Gastroesophageal sphincter (tissue), 4 donors: ENCODE measurements at regions not wholly inside any gene's neighbourhood (a gene's known extent, or its start where the extent isn't known, plus 50 kb on each side); places are given as distances from the start of the nearest gene placed in this dataset.

ENCODE experiments used
- ATAC-seq: fragments of 150-250 bp; one replicate; pipeline ENCODE4 v1.9.1; 2016; ENCODE audit warnings: mild to moderate bottlenecking, moderate library complexity
- H3K27ac ChIP-seq, 4 donors: fragments of 200-600 bp; sonication (generic) in 3 of 4; 1 replicate in 3 of 4; 2 replicates in 1 of 4; pipeline ENCODE4 v1.5.1; 2016 to 2019
- H3K27me3 ChIP-seq: fragments of 200-600 bp; sonication (generic); one replicate; pipeline ENCODE4 v1.5.1; 2019
- H3K36me3 ChIP-seq, 2 donors: fragments of 200-600 bp; sonication (generic); one replicate each; pipeline ENCODE4 v1.5.1; 2019; ENCODE audit warnings: control low read depth in 1 of 2
- H3K4me1 ChIP-seq, 3 donors: fragments of 200-600 bp; sonication (generic); 1 replicate in 2 of 3; 2 replicates in 1 of 3; pipeline ENCODE4 v1.5.1; 2016 to 2019; ENCODE audit warnings: control low read depth in 2 of 3
- H3K4me3 ChIP-seq, 2 donors: fragments of 200-600 bp; sonication (generic); one replicate each; pipeline ENCODE4 v1.5.1; 2019; ENCODE audit warnings: mild to moderate bottlenecking in 1 of 2, moderate library complexity in 1 of 2
- H3K9me3 ChIP-seq, 3 donors: fragments of 200-600 bp; sonication (generic); one replicate each; pipeline ENCODE4 v1.5.1; 2017 to 2019; ENCODE audit warnings: control low read depth in 2 of 3
- EP300 ChIP-seq: sonication (generic); formaldehyde crosslinking; IDR thresholded peaks from one replicate; pipeline ENCODE4 v1.6.1; 2017; ENCODE audit warnings: antibody characterized with exemption, mild to moderate bottlenecking
- POLR2A ChIP-seq, 2 donors: fragments of 450-650 bp; IDR thresholded peaks; one replicate each; pipeline ENCODE4 v1.6.1; 2017; ENCODE audit warnings: antibody characterized with exemption in 2 of 2, mild to moderate bottlenecking in 2 of 2, moderate library complexity in 1 of 2
- POLR2AphosphoS5 ChIP-seq: sonication (generic); formaldehyde crosslinking; IDR thresholded peaks from one replicate; pipeline ENCODE4 v1.6.1; 2017; ENCODE audit warnings: antibody characterized with exemption
- WGBS, 2 donors: methylation state at CpG; one replicate each; pipeline ENCODE4 v1.1.5; 2018; ENCODE audit warnings: low coverage in 1 of 2; 5-methylcytosine and 5-hydroxymethylcytosine counted together
- TF ChIP-seq, protein P1 (sequence below), 4 experiments: fragments of 200-600 bp in 2 of 4; fragments of 450-650 bp in 2 of 4; sonication (generic) in 1 of 4; IDR thresholded peaks; one replicate each; pipeline ENCODE4 v1.5.1; 2017 to 2019; ENCODE audit warnings: antibody characterized with exemption in 4 of 4, mild to moderate bottlenecking in 2 of 4, moderate library complexity in 2 of 4

DNA sequence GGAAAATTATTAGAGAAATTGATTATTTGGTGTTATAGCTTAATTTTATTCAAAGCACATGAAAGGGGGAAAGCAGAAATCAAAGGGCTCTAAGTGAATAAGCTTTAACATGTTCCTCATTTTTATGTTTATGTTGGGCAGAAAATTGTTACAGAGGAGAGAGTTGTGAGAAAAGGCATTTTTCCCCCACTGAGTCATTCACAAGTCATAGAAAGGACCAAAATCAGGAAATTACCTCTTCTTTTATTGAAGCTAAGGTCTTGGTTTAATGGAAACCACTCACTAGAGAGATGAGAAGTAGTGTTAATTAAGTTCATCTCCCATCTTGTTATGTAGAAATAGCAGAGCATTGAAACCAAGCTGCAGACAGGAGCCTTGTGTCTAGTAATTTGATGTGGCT lies 175.3 kb upstream of the THUMPD2 start:
- TF ChIP-seq POLR2A (IDR thresholded peaks at IDR 0.05): no peak
- no peak for TF ChIP-seq EP300
- TF ChIP-seq, protein P1, sequence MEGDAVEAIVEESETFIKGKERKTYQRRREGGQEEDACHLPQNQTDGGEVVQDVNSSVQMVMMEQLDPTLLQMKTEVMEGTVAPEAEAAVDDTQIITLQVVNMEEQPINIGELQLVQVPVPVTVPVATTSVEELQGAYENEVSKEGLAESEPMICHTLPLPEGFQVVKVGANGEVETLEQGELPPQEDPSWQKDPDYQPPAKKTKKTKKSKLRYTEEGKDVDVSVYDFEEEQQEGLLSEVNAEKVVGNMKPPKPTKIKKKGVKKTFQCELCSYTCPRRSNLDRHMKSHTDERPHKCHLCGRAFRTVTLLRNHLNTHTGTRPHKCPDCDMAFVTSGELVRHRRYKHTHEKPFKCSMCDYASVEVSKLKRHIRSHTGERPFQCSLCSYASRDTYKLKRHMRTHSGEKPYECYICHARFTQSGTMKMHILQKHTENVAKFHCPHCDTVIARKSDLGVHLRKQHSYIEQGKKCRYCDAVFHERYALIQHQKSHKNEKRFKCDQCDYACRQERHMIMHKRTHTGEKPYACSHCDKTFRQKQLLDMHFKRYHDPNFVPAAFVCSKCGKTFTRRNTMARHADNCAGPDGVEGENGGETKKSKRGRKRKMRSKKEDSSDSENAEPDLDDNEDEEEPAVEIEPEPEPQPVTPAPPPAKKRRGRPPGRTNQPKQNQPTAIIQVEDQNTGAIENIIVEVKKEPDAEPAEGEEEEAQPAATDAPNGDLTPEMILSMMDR (IDR thresholded peaks at IDR 0.05): no peak
- no peak for TF ChIP-seq POLR2AphosphoS5
- Histone ChIP-seq H3K27ac (no peak overlapping the region), H3K4me1 (no peaks in the 10 kb centered on the region), H3K4me3 (no peak overlapping the region), H3K9me3 (no peaks in the 10 kb centered on the region), H3K27me3 (no peaks in the 10 kb centered on the region), H3K36me3 (no peaks in the 10 kb centered on the region)
- no peak for ATAC-seq

GRCh38 chr2:39949131-39949530 lies 170.1 kb upstream of the THUMPD2 start:
- Histone ChIP-seq H3K4me1 (no peaks in the 10 kb centered on the region), H3K9me3 (no peaks in the 10 kb centered on the region), H3K36me3 (no peaks in the 10 kb centered on the region), H3K4me3 (no peak overlapping the region), H3K27me3 (no peaks in the 10 kb centered on the region), H3K27ac (no peak overlapping the region)
- TF ChIP-seq, protein P1 (IDR thresholded peaks at IDR 0.05): no peak
- TF ChIP-seq POLR2A (IDR thresholded peaks at IDR 0.05): no peak
- TF ChIP-seq EP300: no peak
- TF ChIP-seq POLR2AphosphoS5: no peak
- ATAC-seq: no peak
- WGBS, 2 donors: 67 to 82% methylated on average over 1 of the region's 1 CpG

DNA sequence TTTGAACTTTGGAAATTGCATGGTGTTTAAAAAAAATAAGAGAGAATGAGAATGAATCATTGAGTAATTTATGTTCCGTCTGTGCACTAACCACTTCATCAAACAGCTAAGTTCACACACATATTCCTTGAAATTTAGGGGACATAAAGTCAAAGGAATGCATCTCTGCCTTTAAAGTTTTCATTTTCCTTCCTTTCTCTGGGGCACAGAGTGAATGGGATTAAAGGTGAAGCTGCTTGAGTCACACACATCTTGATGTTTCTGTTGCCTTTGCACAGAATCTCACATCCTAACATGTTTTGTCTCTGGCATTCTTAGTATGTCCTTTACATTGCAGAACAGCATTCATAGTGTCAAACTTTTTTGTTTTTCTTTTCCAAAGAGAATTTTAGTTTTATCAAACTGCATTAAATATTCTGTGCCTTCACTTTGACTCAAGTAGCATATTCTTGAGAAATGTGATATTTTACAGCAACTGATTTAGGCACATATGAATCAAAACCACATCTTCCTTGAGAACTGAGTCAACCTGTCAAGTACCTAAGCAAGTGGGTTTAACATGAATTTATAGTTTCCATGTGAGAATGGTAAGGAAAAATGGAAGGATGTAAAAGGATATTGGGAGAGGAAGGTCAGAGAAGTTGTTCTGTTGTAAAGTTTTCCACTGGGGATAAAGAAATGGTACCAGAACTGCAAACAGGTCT lies 169.1 kb upstream of the THUMPD2 start:
- no peak for ATAC-seq
- Histone ChIP-seq H3K4me1 (no peaks in the 10 kb centered on the region), H3K36me3 (no peaks in the 10 kb centered on the region), H3K27ac (no peak overlapping the region), H3K9me3 (no peaks in the 10 kb centered on the region), H3K4me3 (no peak overlapping the region), H3K27me3 (no peaks in the 10 kb centered on the region)
- WGBS, 2 donors: 54 to 67% methylated on average over 1 of the region's 1 CpG
- TF ChIP-seq EP300: no peak

DNA sequence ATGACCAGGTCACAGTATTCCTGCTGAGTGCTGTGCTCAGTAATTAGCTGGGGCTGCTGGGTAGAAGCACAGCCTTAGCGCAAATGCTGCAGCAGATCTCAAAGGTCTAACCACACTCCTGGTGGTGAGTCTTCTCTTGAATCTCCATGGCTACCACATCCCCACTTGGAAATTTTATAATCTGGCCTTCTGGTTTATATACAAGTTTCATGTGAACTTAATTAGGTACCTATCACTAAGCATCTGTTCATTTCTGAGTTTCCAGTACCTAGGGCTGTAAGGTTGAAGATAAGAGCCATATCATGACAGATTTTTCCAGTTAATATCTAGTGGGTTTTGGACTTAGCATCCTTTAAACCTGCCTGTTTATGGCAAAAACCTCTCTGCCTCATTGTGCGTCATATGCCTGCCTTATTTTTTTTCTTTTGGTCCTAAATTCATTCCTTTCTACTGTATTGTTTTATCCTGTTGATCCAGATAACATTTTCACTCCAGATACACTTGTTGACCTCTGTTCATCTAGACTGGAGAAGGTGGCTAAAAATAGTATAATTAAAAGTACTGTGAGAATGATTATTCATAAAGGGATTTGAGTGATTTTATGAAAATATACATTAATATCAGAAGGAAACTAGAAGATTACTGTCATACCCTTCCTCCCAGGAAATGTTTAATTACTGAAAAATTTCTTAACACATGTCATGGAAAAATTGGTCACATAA lies 168.4 kb upstream of the THUMPD2 start:
- TF ChIP-seq, protein P1 (IDR thresholded peaks at IDR 0.05): no peak
- TF ChIP-seq POLR2A (IDR thresholded peaks at IDR 0.05): no peak
- no peak for TF ChIP-seq EP300
- no peak for TF ChIP-seq POLR2AphosphoS5
- no peak overlapping the region for H3K4me3 ChIP-seq
- no peaks in the 10 kb centered on the region for H3K4me1 ChIP-seq
- no peak for ATAC-seq
- no peaks in the 10 kb centered on the region for H3K36me3 ChIP-seq
- 92 to 94% methylated on average over 2 of the region's 2 CpGs for WGBS, 2 donors
- no peaks in the 10 kb centered on the region for H3K27me3 ChIP-seq
- H3K9me3 ChIP-seq: no peaks in the 10 kb centered on the region
- H3K27ac ChIP-seq: no peak overlapping the region

DNA sequence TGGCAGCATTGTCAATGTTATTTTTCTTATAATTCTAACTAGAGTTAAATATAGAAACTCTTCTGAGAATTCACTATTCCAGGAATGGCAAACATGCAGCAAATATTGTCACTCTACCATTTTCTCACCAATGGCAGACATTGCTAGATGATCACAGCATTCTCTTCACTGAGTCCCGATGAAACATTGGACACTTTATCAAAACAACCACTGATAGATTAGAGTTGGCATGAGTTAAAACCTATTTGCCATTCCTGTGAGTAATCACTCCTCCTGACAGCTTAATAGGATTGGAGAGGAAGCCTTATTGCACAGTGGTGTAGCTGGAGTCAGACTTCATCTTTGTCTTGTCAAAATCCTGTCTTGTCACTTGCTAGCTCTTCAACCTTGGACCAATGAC lies 163.9 kb upstream of the THUMPD2 start:
- Histone ChIP-seq H3K36me3 (no peaks in the 10 kb centered on the region), H3K4me1 (no peaks in the 10 kb centered on the region), H3K9me3 (no peaks in the 10 kb centered on the region), H3K27me3 (no peaks in the 10 kb centered on the region), H3K4me3 (no peak overlapping the region), H3K27ac (no peak overlapping the region)
- TF ChIP-seq EP300: no peak
- TF ChIP-seq POLR2AphosphoS5: no peak
- TF ChIP-seq POLR2A (IDR thresholded peaks at IDR 0.05): no peak
- TF ChIP-seq, protein P1 (IDR thresholded peaks at IDR 0.05): no peak
- no peak for ATAC-seq
- 8 to 10% methylated on average over 1 of the region's 1 CpG for WGBS, 2 donors
